ENCODE measurements at regions not wholly inside any gene's neighbourhood (a gene's known extent, or its start where the extent isn't known, plus 50 kb on each side); places are given as distances from the start of the nearest gene placed in this dataset.

DNA sequence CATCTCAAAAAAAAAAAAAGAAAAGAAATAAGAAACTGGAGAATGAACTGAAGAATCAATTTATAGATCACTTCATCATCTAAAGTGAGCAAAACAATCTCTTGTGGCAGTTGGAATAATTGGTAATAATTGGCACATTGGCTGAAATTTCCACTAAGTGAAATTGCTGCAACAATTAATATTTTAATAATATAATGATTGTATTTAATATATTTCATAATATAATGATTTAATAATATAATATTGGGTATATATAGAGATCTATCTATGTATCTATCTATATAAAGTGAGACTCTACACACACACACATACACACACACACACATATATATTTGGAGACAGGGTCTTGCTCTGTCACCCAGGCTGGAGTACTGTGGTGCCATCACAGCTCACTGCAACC lies 81.2 kb upstream of the PRICKLE1 start:
- Histone ChIP-seq H3K4me1 (ENCODE audit: control insufficient read depth in 5 of 5, insufficient read depth in 5 of 5, low read length in 5 of 5) (peaks cover 0 to 5% (median 0%) of the 10 kb centered on the region in 5 donors), H3K9ac (ENCODE audit: insufficient read depth in 1 of 2, low read length in 2 of 2) (no peak overlapping the region), H3K36me3 (ENCODE audit: control insufficient read depth in 4 of 4, insufficient read depth in 4 of 4, low read length in 4 of 4) (no peaks in the 10 kb centered on the region), H3K9me3 (ENCODE audit: control insufficient read depth in 4 of 4, insufficient read depth in 3 of 4, low read length in 3 of 4) (peaks cover 0 to 3% (median 0%) of the 10 kb centered on the region in 4 donors), H3K27ac (ENCODE audit: low read depth in 1 of 2, low read length in 1 of 2) (no peak overlapping the region), H3K27me3 (ENCODE audit: control insufficient read depth in 3 of 3, insufficient read depth in 3 of 3, low read length in 2 of 3) (no peaks in the 10 kb centered on the region), H3K4me3 (no peak overlapping the region)
- ATAC-seq (ENCODE audit: insufficient read depth, low FRiP score) (no peak), DNase-seq (no peak)
- TF ChIP-seq CTCF (IDR thresholded peaks at IDR 0.05; ENCODE audit: control extremely low read depth, extremely low read depth), result no peak

DNA sequence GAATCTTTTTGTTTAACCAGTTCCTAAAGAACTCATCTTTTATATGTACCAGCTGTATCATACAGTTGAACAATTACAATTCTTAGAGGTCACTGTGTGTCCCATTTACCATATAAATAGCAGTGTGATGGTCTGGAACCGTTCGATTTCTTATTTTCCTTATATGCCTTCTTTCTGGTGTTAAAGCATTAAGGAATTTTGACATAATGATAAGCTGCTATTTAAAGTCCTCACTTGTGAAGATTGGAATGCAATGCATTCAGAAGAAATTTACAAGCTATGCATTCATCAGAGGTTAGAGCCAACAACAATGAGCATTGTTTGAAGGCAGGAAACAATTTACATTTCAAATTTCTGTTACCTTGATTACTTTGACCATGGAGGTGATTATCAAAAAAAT lies 80.0 kb upstream of the PRICKLE1 start:
- Histone ChIP-seq H3K27ac (ENCODE audit: low read depth in 1 of 2, low read length in 1 of 2) (no peak overlapping the region), H3K36me3 (ENCODE audit: control insufficient read depth in 4 of 4, insufficient read depth in 4 of 4, low read length in 4 of 4) (no peaks in the 10 kb centered on the region), H3K9ac (ENCODE audit: insufficient read depth in 1 of 2, low read length in 2 of 2) (no peak overlapping the region), H3K9me3 (ENCODE audit: control insufficient read depth in 4 of 4, insufficient read depth in 3 of 4, low read length in 3 of 4) (peaks cover 0 to 3% (median 0%) of the 10 kb centered on the region in 4 donors), H3K27me3 (ENCODE audit: control insufficient read depth in 3 of 3, insufficient read depth in 3 of 3, low read length in 2 of 3) (no peaks in the 10 kb centered on the region), H3K4me3 (no peak overlapping the region), H3K4me1 (ENCODE audit: control insufficient read depth in 5 of 5, insufficient read depth in 5 of 5, low read length in 5 of 5) (peaks cover 0 to 5% (median 0%) of the 10 kb centered on the region in 5 donors)
- ATAC-seq (ENCODE audit: insufficient read depth, low FRiP score), result no peak
- 29 to 49% methylated on average over 2 of the region's 2 CpGs for WGBS, 2 donors
- DNase-seq, result peak in 1 of 3 donors; percentile 16
- no peak for TF ChIP-seq CTCF (IDR thresholded peaks at IDR 0.05; ENCODE audit: control extremely low read depth, extremely low read depth)

- no peak overlapping the region for H3K27ac ChIP-seq (ENCODE audit: low read depth in 1 of 2, low read length in 1 of 2)
- H3K4me1 ChIP-seq (ENCODE audit: control insufficient read depth in 5 of 5, insufficient read depth in 5 of 5, low read length in 5 of 5), result peaks cover 0 to 5% (median 0%) of the 10 kb centered on the region in 5 donors
- no peak for TF ChIP-seq CTCF (IDR thresholded peaks at IDR 0.05; ENCODE audit: control extremely low read depth, extremely low read depth)
- DNase-seq, result no peak
- H3K4me3 ChIP-seq, result no peak overlapping the region
- 73 to 81% methylated on average over 5 of the region's 5 CpGs for WGBS, 2 donors
- H3K9ac ChIP-seq (ENCODE audit: insufficient read depth in 1 of 2, low read length in 2 of 2), result no peak overlapping the region
- no peaks in the 10 kb centered on the region for H3K36me3 ChIP-seq (ENCODE audit: control insufficient read depth in 4 of 4, insufficient read depth in 4 of 4, low read length in 4 of 4)
- H3K9me3 ChIP-seq (ENCODE audit: control insufficient read depth in 4 of 4, insufficient read depth in 3 of 4, low read length in 3 of 4), result peaks cover 0 to 3% (median 0%) of the 10 kb centered on the region in 4 donors
- ATAC-seq (ENCODE audit: insufficient read depth, low FRiP score), result no peak
- no peaks in the 10 kb centered on the region for H3K27me3 ChIP-seq (ENCODE audit: control insufficient read depth in 3 of 3, insufficient read depth in 3 of 3, low read length in 2 of 3)
These were observed 77.2 kb upstream of the PRICKLE1 start for GRCh38 chr12:42666671-42667243.

DNA sequence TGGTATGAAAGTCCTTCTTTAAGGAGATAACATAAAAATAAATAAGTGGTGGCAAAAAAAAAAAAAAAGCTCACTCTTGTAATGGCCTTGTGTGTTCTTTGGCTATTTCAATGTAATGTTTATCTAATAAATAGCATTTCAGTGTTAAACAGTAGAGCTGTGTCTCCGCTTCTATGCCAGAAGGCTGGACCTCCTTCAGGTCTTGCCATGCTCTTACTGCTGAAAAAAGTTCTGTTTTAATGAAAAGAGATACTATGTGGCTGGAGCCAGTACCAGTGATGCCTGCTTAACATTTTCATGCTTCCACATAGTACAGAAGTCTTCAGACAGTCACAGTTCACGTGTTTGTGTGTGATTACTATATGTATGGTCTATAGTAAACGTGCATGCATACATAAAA lies 74.1 kb upstream of the PRICKLE1 start:
- TF ChIP-seq CTCF (IDR thresholded peaks at IDR 0.05; ENCODE audit: control extremely low read depth, extremely low read depth), result no peak
- no peak for ATAC-seq (ENCODE audit: insufficient read depth, low FRiP score)
- DNase-seq, result no peak
- Histone ChIP-seq H3K9ac (ENCODE audit: insufficient read depth in 1 of 2, low read length in 2 of 2) (no peak overlapping the region), H3K36me3 (ENCODE audit: control insufficient read depth in 4 of 4, insufficient read depth in 4 of 4, low read length in 4 of 4) (no peaks in the 10 kb centered on the region), H3K27me3 (ENCODE audit: control insufficient read depth in 3 of 3, insufficient read depth in 3 of 3, low read length in 2 of 3) (no peaks in the 10 kb centered on the region), H3K9me3 (ENCODE audit: control insufficient read depth in 4 of 4, insufficient read depth in 3 of 4, low read length in 3 of 4) (peaks cover 0 to 5% (median 0%) of the 10 kb centered on the region in 4 donors), H3K4me3 (no peak overlapping the region), H3K4me1 (ENCODE audit: control insufficient read depth in 5 of 5, insufficient read depth in 5 of 5, low read length in 5 of 5) (peaks cover 0 to 11% (median 4%) of the 10 kb centered on the region in 5 donors), H3K27ac (ENCODE audit: low read depth in 1 of 2, low read length in 1 of 2) (no peak overlapping the region)
- 86 to 89% methylated on average over 3 of the region's 3 CpGs for WGBS, 2 donors

All from lung (tissue), 11 donors.